Nephron progenitor cell (in vitro differentiated cells): ENCODE measurements at regions not wholly inside any gene's neighbourhood (a gene's known extent, or its start where the extent isn't known, plus 50 kb on each side); places are given as distances from the start of the nearest gene placed in this dataset.

ENCODE experiments used
- DNase-seq: peaks from one replicate; pipeline ENCODE4 v3.0.0; 2021
- H3K27ac Mint-ChIP-seq: 2 replicates; pipeline ENCODE4 v1.8.0; 2021; ENCODE audit warnings: mild to moderate bottlenecking, moderate library complexity, mixed read lengths
- H3K27me3 Mint-ChIP-seq: 2 replicates; pipeline ENCODE4 v1.8.0; 2021; ENCODE audit warnings: mild to moderate bottlenecking, low read depth, mixed read lengths; ENCODE audit not compliant: poor library complexity
- H3K36me3 Mint-ChIP-seq: 2 replicates; pipeline ENCODE4 v1.8.0; 2021; ENCODE audit warnings: low read depth, mixed read lengths
- H3K4me1 Mint-ChIP-seq: 2 replicates; pipeline ENCODE4 v1.8.0; 2021; ENCODE audit warnings: mixed read lengths
- H3K4me3 Mint-ChIP-seq: 2 replicates; pipeline ENCODE4 v1.8.0; 2021; ENCODE audit warnings: mild to moderate bottlenecking, moderate library complexity, mixed read lengths
- H3K9me3 Mint-ChIP-seq: 2 replicates; pipeline ENCODE4 v1.8.0; 2021; ENCODE audit warnings: mild to moderate bottlenecking, moderate library complexity, mixed read lengths
- CTCF ChIP-seq: fragments of 200-600 bp; sonication (generic); IDR thresholded peaks from 2 replicates; pipeline ENCODE4 v1.5.0; 2021; ENCODE audit warnings: antibody characterized with exemption

GRCh38 chr17:73821665-73822064, 177.4 kb upstream of the SDK2 start:
- DNase-seq = no peak
- Mint-ChIP-seq H3K27ac (no peak overlapping the region), H3K27me3 (peaks cover 34% of the 10 kb centered on the region), H3K4me1 (peaks cover 16% of the 10 kb centered on the region), H3K9me3 (peaks cover 10% of the 10 kb centered on the region), H3K36me3 (no peaks in the 10 kb centered on the region), H3K4me3 (no peak overlapping the region)
- TF ChIP-seq CTCF = no peak

GRCh38 chr17:73822371-73822770, 178.1 kb upstream of the SDK2 start:
- Mint-ChIP-seq H3K4me3 (no peak overlapping the region), H3K4me1 (peaks cover 19% of the 10 kb centered on the region), H3K27ac (no peak overlapping the region), H3K9me3 (peaks cover 10% of the 10 kb centered on the region), H3K27me3 (peaks cover 37% of the 10 kb centered on the region), H3K36me3 (no peaks in the 10 kb centered on the region)
- no peak for DNase-seq
- TF ChIP-seq CTCF = no peak

- Mint-ChIP-seq H3K36me3 (no peaks in the 10 kb centered on the region), H3K4me3 (no peak overlapping the region), H3K27ac (no peak overlapping the region), H3K9me3 (peaks cover 3% of the 10 kb centered on the region), H3K4me1 (peaks cover 30% of the 10 kb centered on the region), H3K27me3 (peaks cover 41% of the 10 kb centered on the region)
- no peak for TF ChIP-seq CTCF
- DNase-seq = no peak
These were observed 179.4 kb upstream of the SDK2 start for GRCh38 chr17:73823684-73824083.

GRCh38 chr17:73824321-73824720, 180.1 kb upstream of the SDK2 start:
- Mint-ChIP-seq H3K9me3 (no peaks in the 10 kb centered on the region), H3K4me3 (no peak overlapping the region), H3K27ac (no peak overlapping the region), H3K36me3 (no peaks in the 10 kb centered on the region), H3K27me3 (peaks cover 41% of the 10 kb centered on the region), H3K4me1 (peaks cover 30% of the 10 kb centered on the region)
- TF ChIP-seq CTCF = no peak
- no peak for DNase-seq

GRCh38 chr17:73826181-73826871, 182.1 kb upstream of the SDK2 start:
- H3K4me1 Mint-ChIP-seq = peaks cover 22% of the 10 kb centered on the region
- H3K27me3 Mint-ChIP-seq = peaks cover 40% of the 10 kb centered on the region
- H3K36me3 Mint-ChIP-seq = no peaks in the 10 kb centered on the region
- TF ChIP-seq CTCF = no peak
- H3K9me3 Mint-ChIP-seq = no peaks in the 10 kb centered on the region
- H3K4me3 Mint-ChIP-seq = no peak overlapping the region
- DNase-seq = no peak
- no peak overlapping the region for H3K27ac Mint-ChIP-seq

GRCh38 chr17:73826872-73827228, 182.6 kb upstream of the SDK2 start:
- Mint-ChIP-seq H3K36me3 (no peaks in the 10 kb centered on the region), H3K4me3 (no peak overlapping the region), H3K27ac (no peak overlapping the region), H3K4me1 (peaks cover 22% of the 10 kb centered on the region), H3K27me3 (peaks cover 35% of the 10 kb centered on the region), H3K9me3 (no peaks in the 10 kb centered on the region)
- DNase-seq = no peak
- no peak for TF ChIP-seq CTCF
